ENCODE measurements at regions not wholly inside any gene's neighbourhood (a gene's known extent, or its start where the extent isn't known, plus 50 kb on each side); places are given as distances from the start of the nearest gene placed in this dataset.
"Not testable (repeated sequence)": the region's sequence is repeated elsewhere in the genome, so short reads cannot be mapped to it uniquely, and the experiment has no call there.

GRCh38 chr6:6074190-6074589 is 67.5 kb upstream of the NRN1 start:
- no peak overlapping the region for H2AFZ ChIP-seq (ENCODE audit: low read depth, low read length)
- ATAC-seq (ENCODE audit: insufficient read depth, low read depth) (no peak; the same call in 2 of the 3 replicates), DNase-seq (no peak)
- H4K20me1 ChIP-seq (ENCODE audit: insufficient read depth, low read length) = no peaks in the 10 kb centered on the region
- H3K36me3 ChIP-seq (ENCODE audit: insufficient read depth, low read length) = no peaks in the 10 kb centered on the region
- no peak for TF ChIP-seq EZH2 (IDR thresholded peaks at IDR 0.05; ENCODE audit: borderline replicate concordance, low read depth, low read length, severe bottlenecking)
- TF ChIP-seq, protein P1, sequence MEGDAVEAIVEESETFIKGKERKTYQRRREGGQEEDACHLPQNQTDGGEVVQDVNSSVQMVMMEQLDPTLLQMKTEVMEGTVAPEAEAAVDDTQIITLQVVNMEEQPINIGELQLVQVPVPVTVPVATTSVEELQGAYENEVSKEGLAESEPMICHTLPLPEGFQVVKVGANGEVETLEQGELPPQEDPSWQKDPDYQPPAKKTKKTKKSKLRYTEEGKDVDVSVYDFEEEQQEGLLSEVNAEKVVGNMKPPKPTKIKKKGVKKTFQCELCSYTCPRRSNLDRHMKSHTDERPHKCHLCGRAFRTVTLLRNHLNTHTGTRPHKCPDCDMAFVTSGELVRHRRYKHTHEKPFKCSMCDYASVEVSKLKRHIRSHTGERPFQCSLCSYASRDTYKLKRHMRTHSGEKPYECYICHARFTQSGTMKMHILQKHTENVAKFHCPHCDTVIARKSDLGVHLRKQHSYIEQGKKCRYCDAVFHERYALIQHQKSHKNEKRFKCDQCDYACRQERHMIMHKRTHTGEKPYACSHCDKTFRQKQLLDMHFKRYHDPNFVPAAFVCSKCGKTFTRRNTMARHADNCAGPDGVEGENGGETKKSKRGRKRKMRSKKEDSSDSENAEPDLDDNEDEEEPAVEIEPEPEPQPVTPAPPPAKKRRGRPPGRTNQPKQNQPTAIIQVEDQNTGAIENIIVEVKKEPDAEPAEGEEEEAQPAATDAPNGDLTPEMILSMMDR (IDR thresholded peaks at IDR 0.05; ENCODE audit: borderline replicate concordance, extremely low read depth, low read length, poor library complexity, severe bottlenecking) = no peak
- H3K27me3 ChIP-seq (ENCODE audit: insufficient read depth, low read length, poor library complexity) = no peaks in the 10 kb centered on the region
- H3K79me2 ChIP-seq (ENCODE audit: insufficient read depth, low read length) = no peaks in the 10 kb centered on the region
- H3K4me1 ChIP-seq (ENCODE audit: insufficient read depth, low read length) = no peaks in the 10 kb centered on the region
- H3K27ac ChIP-seq (ENCODE audit: low read length) = no peak overlapping the region
- no peaks in the 10 kb centered on the region for H3K9me3 ChIP-seq (ENCODE audit: insufficient read depth, low read length, severe bottlenecking)
- H3K4me2 ChIP-seq (ENCODE audit: insufficient read depth, low read length) = no peak overlapping the region
- no peak overlapping the region for H3K4me3 ChIP-seq (ENCODE audit: low read depth in 1 of 2, low read length in 2 of 2)
- H3K9ac ChIP-seq (ENCODE audit: low read depth, low read length) = no peak overlapping the region

- ATAC-seq (ENCODE audit: insufficient read depth, low read depth); H4K20me1 ChIP-seq (ENCODE audit: insufficient read depth, low read length); H3K27ac ChIP-seq (ENCODE audit: low read length); H3K9me3 ChIP-seq (ENCODE audit: insufficient read depth, low read length, severe bottlenecking); H3K9ac ChIP-seq (ENCODE audit: low read depth, low read length); H3K4me3 ChIP-seq (ENCODE audit: low read depth in 1 of 2, low read length in 2 of 2); H3K36me3 ChIP-seq (ENCODE audit: insufficient read depth, low read length); H3K4me2 ChIP-seq (ENCODE audit: insufficient read depth, low read length); H3K4me1 ChIP-seq (ENCODE audit: insufficient read depth, low read length); H2AFZ ChIP-seq (ENCODE audit: low read depth, low read length); H3K79me2 ChIP-seq (ENCODE audit: insufficient read depth, low read length); DNase-seq; H3K27me3 ChIP-seq (ENCODE audit: insufficient read depth, low read length, poor library complexity): not testable (repeated sequence)
Observed at GRCh38 chr6:6068157-6068556, 61.4 kb upstream of the NRN1 start.

DNA sequence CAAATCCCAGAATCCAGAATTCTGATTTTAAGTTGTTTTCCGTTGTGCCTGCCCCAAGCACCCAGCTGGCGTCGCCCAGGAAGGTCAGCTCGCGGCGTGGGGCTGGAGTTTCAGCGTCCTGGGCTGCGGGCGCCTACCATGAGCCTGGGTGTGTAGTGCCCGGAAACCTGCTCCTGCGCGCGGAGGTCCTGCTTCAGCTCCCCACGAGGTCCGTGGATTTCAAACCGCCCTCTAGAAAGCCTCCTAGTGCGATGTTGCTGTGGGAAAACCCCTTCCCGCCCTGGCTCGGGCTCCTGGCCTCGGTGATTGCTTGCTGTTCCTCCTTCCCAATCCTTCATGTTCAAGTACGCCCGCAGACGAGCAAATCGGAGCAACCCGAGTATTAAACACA is 51.3 kb upstream of the NRN1 start:
- Histone ChIP-seq H3K27me3 (ENCODE audit: insufficient read depth, low read length, poor library complexity) (peaks cover 4% of the 10 kb centered on the region), H2AFZ (ENCODE audit: low read depth, low read length) (no peak overlapping the region), H3K36me3 (ENCODE audit: insufficient read depth, low read length) (no peaks in the 10 kb centered on the region), H3K4me3 (ENCODE audit: low read depth in 1 of 2, low read length in 2 of 2) (no peak overlapping the region), H4K20me1 (ENCODE audit: insufficient read depth, low read length) (no peaks in the 10 kb centered on the region), H3K79me2 (ENCODE audit: insufficient read depth, low read length) (no peaks in the 10 kb centered on the region), H3K4me1 (ENCODE audit: insufficient read depth, low read length) (no peaks in the 10 kb centered on the region), H3K4me2 (ENCODE audit: insufficient read depth, low read length) (no peak overlapping the region), H3K9me3 (ENCODE audit: insufficient read depth, low read length, severe bottlenecking) (no peaks in the 10 kb centered on the region), H3K27ac (ENCODE audit: low read length) (no peak overlapping the region), H3K9ac (ENCODE audit: low read depth, low read length) (no peak overlapping the region)
- no peak for ATAC-seq (ENCODE audit: insufficient read depth, low read depth)
- no peak for TF ChIP-seq EZH2 (IDR thresholded peaks at IDR 0.05; ENCODE audit: borderline replicate concordance, low read depth, low read length, severe bottlenecking)
- TF ChIP-seq, protein P1 (IDR thresholded peaks at IDR 0.05; ENCODE audit: borderline replicate concordance, extremely low read depth, low read length, poor library complexity, severe bottlenecking) = no peak
- DNase-seq = no peak

- TF ChIP-seq EZH2 (IDR thresholded peaks at IDR 0.05; ENCODE audit: borderline replicate concordance, low read depth, low read length, severe bottlenecking) = no peak
- TF ChIP-seq, protein P1 (IDR thresholded peaks at IDR 0.05; ENCODE audit: borderline replicate concordance, extremely low read depth, low read length, poor library complexity, severe bottlenecking) = peak; percentile 74
- Histone ChIP-seq H3K9ac (ENCODE audit: low read depth, low read length) (no peak overlapping the region), H2AFZ (ENCODE audit: low read depth, low read length) (no peak overlapping the region), H3K4me2 (ENCODE audit: insufficient read depth, low read length) (no peak overlapping the region), H3K79me2 (ENCODE audit: insufficient read depth, low read length) (no peaks in the 10 kb centered on the region), H3K9me3 (ENCODE audit: insufficient read depth, low read length, severe bottlenecking) (no peaks in the 10 kb centered on the region), H3K4me1 (ENCODE audit: insufficient read depth, low read length) (no peaks in the 10 kb centered on the region), H3K36me3 (ENCODE audit: insufficient read depth, low read length) (no peaks in the 10 kb centered on the region), H3K27me3 (ENCODE audit: insufficient read depth, low read length, poor library complexity) (peaks cover 4% of the 10 kb centered on the region), H3K27ac (ENCODE audit: low read length) (no peak overlapping the region), H3K4me3 (ENCODE audit: low read depth in 1 of 2, low read length in 2 of 2) (no peak overlapping the region), H4K20me1 (ENCODE audit: insufficient read depth, low read length) (no peaks in the 10 kb centered on the region)
- DNase-seq = no peak
- ATAC-seq (ENCODE audit: insufficient read depth, low read depth) = peak; percentile 78
Observed at GRCh38 chr6:6057442-6058053, 50.8 kb upstream of the NRN1 start.

Measured in DND-41 (cell line).